ENCODE measurements at regions not wholly inside any gene's neighbourhood (a gene's known extent, or its start where the extent isn't known, plus 50 kb on each side); places are given as distances from the start of the nearest gene placed in this dataset.

DNA sequence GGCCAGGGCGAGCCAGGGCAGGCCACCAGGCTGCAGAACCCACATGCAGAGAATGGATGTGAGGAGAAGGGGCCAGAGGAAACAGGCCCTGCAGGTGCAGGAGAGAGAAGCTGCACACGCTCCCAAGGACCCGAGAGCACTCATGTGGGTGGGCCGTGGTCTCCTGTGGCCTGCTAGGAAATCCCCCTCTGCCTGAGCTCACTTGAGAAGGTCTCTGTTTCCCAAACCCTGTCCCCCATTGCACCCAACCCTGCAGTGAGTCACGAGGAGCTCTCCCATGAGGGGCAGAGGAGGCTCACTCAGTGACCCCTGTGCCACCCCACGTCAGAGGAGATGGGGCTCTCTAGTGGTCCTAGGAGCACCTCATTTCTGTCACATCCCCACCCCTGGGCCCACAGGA is 111.1 kb downstream of the KLF13 start:
- TF ChIP-seq TAF1 (IDR thresholded peaks at IDR 0.05; ENCODE audit: borderline replicate concordance, insufficient read depth, low read length) (no peak), SIN3A (IDR thresholded peaks at IDR 0.05; ENCODE audit: borderline replicate concordance, insufficient read depth, low read length) (no peak)

Measured in PFSK-1 (cell line).